Forelimb muscle (tissue), 1 donor: ENCODE measurements at regions not wholly inside any gene's neighbourhood (a gene's known extent, or its start where the extent isn't known, plus 50 kb on each side); places are given as distances from the start of the nearest gene placed in this dataset.

Experiments
- DNase-seq: peaks from one replicate; pipeline ENCODE4 v3.0.0-alpha.2; 2013; ENCODE audit warnings: low read depth

DNA sequence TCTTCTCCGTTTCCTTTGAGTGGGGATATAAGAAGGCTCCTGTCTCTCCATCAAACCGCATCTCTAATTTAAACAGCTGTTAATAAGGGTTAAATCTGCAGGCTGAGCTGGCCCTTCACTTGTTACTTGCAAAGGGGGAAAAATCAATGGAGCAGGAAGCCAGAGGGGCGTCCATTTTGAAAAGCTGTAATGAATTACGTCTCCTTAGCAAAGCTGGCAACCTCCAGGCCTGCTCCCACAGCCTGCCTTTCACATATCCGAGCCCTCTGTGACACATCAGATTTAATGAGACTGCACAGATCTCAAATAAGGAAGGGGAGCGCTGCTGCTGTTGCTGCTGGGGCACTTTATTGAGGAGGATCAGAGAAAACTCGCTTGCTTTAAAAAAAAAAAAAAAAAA is 320.8 kb downstream of the BLID start:
- no peak for DNase-seq

DNA sequence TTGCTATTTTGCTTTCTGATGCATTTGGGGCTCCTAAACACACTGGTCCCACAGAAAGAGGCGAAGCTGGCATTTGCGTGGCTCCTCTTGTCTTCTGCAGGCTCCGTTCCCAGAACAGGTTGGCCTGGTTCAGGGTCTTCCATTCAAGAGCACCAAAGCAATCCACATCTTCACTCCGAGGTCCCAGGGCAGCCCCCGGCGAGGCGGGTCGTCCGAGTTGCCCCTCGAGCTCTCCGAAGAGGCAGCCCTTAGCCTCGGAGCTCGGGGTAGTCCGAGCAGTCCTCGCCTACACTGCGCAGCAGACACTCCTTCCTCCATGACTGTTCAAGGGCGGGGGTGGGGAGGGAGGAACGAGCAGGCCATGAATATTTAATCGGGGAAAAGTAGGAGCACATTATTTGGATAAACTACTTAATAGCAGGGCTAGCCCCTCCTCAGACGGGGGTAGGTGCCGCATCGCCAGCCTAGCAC is 321.3 kb downstream of the BLID start:
- DNase-seq: no peak

DNA sequence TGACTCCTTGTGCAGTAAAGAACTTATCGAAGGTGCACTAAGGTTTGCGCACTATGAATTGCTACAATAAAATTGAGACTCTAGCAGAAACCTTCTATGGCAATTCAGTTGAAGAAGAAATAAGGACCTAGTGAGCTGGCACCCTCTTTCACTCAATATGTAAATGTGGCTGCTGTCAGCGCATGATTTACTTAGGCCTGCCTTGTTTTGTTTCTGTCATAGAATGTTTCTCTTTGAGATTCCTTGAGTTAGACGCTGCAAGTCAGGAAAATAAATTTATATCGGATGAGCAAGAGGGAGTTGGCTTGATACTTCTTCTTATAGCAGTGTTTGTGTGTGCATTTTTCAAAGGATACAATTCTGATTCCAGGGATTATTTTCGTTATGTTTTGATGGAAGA is 322.1 kb downstream of the BLID start:
- no peak for DNase-seq

DNA sequence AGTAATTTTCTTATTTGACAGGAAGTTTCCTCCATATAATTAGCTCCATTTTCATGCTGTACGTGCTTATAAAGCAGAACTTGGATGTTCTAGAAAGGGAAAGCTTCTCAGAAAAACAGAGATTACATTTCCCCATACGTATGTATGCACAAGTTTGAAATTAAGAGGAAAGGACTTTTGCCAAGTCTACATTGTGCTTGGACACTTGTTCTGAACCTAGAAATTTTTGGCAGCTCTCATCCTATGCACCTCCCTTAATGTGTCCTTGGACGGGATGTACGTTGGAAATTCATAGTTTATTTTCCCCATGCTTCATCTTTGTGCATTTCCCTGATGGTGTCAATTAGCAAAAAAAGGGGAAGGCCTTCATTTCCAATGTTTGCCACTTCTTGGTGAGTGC is 322.7 kb downstream of the BLID start:
- DNase-seq: peak; percentile 70

DNA sequence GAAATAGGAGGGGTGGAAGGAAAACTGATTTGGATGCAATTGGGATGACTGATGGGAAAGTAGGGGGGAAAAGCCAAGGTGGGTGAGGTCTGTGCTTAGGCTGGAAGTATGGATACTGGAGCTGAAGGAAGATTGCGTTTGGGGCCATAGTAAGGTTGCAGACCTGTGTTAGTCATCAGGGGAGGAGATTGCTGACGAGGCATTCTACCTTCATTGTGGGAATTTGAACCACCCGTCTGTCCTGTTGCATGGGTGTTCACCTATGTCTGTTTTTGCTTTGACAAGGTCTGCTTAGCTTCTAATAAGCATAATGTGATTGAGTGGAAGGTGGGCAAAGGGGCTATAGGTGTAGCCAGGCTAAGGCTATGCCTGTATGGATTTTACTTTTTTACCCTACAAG is 323.8 kb downstream of the BLID start:
- no peak for DNase-seq

DNA sequence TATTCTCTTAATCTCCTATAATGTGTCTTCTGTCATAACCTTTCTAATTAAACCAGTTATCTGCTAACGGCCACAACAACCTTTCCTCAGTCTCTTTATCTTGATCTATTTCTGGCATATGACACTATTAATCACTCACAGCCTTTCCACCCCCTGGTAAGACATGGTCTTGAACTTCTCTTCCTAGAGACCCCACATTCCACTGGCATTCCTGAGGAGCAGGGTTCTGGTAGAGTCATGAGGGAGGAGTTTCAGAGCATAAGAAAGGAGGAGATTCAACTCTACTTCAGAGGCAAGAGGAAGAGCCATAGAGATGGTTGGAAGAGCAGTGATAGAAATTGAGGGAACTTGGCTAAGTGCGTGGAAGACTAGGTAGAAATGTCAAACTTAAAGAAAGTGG is 325.6 kb downstream of the BLID start:
- DNase-seq: no peak

DNA sequence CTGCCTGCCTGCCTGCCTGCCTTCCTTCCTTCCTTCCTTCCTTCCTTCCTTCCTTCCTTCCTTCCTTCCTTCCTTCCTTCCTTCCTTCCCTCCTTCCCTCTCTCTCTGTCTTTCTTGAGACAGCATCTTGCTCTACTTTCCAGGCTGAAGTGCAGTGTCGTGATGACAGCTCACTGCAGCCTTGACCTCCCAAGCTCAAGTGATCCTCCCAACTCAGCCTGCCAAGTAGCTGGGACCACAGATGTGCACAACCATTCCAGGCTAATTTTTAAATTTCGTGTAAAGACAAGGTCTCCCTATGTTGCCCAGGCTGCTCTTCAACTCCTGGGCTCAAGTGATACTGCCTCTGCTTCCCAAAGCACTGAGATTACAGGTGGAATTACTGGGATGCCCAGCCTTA is 328.2 kb upstream of the SORL1-AS1 start:
- DNase-seq: no peak

DNA sequence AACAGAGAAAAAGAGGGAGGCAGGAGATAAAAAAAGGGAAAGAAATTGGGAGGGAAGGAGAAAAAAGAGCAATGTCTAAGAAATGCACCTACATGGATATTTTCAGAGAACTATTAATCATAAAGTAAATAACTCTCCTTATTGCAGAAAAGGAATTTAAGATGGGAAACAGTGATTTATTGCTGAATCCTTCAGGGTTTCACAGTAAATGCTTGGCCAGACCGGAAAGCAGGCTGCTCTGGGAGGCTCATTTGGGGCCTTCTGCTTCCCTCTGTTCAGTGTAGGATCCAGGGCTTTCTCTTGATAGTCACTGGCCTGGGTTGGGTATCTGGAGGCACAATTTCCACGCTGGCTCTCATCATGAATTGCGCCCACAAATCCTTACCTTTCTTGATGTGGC is 324.3 kb upstream of the SORL1-AS1 start:
- DNase-seq: no peak

DNA sequence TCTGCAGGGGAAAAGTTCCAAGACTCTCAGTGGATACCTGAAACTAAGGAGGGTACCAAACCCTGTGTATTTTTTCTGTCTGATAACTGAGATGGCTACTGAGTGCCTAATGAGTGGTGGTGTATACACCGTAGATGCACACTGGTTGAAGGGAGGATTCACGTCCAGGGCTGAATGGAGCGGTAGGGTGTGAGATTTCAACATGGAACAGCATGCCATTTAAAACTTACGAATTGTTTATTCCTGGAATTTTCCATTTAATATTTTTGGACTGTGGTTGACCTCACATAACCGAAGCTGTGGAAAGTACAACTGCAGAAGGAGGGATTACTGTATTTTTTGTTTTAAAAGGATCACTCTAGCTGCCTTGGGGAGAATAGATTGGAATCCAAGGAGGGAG is 322.5 kb upstream of the SORL1-AS1 start:
- no peak for DNase-seq

DNA sequence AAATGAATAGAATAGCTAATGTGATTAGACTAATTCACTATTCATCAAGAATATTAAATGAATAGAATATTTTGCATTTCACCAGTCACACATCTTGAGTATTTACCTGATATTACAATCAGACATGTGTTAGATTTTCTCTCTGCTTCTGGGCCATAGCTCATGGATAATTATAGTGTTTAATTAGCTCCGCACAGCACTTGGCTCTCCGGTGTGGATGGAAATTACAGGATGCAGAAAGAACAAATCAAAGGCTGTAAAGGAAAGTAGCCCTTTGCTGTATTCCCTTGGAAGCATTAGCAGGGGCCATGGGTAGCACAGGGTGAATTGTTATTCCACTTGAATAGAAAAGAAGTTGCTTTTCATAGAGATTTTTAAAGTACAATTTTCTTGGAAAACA is 320.3 kb upstream of the SORL1-AS1 start:
- no peak for DNase-seq

DNA sequence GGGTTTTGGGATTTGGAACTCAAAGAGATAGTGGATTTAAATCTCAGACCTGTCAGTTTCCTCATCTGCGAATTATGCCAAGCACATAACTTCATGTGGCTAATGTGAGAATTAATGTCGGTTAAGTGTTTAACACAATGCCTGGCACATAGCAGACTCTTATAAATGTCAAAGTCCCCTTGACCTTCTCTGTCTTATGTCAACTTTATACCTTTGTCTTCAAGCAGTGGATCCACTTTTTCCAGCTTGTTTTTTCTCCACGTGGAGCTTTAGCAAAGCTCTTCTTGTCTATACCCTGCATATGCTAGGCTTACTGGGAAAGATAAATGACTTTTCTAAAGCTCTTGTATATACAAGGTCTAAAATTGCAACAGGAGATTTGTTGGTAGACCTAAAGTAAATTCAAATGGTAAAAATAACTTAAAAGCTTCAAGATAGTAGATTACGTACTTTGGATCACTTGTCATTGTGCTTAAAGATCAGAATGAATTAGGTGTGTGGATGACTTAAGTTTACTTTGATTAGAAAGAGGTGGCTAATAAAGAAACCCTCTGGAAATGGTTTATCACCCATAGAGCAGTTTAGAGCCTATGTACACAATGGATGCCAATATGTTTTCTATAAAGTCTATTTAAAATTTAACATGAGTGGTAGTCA is 318.3 kb upstream of the SORL1-AS1 start:
- no peak for DNase-seq

DNA sequence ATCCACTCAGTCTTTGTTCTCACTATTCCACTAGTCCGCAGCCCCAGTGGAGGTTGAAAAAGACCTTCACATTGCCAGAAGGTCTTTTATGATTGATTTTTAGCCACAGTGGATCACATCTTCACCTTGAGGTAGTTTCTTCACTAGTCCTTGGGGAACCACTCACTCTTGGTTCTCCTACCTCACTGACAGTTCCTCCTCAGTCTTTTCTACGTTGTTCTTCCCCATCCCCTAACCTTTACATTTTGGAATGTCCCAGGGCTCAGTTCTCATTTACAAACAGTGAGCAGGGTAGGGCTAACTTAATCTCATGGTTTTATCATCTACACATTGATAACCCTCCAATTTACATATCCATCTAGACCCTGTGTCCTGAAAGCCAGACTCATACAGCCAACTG is 316.4 kb upstream of the SORL1-AS1 start:
- no peak for DNase-seq

DNA sequence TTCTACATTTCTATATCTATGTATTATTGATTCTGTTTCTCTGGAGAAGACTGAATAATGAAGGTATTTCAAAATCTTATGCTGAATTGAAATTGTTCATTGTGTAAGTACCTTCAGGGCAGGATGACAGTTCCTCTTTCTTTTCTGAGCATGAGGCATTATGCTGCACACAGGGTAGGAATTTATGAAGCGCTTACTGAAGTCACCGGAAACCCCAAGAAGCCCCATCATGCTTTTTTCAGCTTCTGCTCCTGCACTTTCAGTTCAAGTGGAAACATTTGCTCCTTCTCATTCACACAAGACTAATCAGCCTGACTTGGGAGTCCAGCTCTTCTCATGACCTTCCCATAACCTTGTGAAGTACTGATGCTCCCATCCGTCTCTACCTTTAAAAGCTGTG is 314.7 kb upstream of the SORL1-AS1 start:
- no peak for DNase-seq

DNA sequence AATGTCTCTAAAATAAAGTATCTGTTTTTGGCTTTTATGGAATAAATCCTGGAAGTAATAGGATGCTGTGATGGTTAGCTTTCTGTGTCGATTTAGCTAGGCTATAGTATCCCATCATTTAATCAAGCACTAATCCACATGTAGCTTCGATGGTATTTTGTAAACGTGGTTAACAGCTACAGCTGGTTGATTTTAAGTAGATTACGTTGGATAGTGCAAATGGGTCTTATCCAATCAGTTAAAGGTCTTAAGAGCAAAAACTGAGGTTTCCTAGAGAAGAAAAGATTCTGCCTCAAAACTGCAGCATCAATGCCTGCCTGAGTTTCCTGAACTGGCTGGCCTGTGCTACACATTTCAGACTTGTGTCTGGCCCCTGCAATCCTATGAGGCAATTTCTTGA is 314.2 kb upstream of the SORL1-AS1 start:
- no peak for DNase-seq

DNA sequence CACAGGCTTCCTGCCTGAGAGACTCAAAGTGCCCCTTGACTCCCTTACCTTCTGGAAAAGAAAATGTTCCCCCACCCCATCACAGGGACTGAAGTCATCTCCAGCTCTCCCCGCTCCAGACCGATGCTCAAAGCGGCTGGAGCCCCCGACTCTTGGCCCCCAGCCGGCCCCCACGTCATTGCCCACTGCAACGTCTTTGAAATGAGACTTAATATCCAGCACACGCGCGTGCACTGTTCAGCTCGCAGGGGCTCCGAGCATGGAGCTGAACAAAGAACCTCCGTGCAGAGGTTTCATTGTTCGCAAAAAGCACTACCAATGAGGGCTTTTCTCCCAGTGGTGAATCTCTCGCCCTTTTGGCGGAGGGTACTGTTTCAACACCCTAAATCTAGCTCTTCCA is 313.4 kb upstream of the SORL1-AS1 start:
- no peak for DNase-seq

DNA sequence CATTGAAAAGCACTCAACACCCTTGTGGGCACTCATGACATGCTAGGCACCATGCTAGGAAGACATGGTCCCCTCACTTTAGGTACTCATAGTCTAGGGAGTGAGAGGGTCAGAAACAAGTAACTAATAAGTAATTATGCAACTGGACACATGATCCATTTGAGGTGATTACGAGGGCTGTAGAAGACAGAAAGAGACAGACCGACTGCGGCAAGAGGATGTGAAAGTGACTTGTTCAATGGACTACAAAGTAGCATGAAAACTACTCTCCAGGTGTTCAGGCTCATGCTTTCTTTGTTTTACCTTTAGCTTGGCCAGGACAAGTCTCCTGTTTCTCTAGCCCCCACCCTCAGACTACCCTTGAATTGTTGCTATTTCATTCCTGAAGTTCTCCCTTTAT is 310.8 kb upstream of the SORL1-AS1 start:
- DNase-seq: no peak

DNA sequence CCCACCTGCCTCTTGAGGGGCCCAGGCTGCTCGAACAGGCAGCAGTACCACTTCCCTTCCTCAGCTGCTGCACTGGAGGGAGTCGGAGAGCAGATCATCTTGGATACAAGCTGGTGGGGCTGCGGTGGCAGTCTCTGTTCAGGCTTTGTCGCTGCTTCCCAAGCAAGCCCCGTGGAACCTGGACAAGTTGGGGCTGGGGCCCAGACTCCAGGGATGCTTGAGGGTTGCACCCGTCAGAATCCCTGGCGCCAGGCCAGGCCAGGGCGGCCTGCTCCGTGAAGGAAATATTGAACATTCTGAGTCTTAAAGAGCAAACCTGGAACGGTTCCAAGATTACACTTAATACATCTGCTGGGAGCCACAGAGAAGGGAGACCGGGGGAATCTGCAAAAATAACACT is 310.1 kb upstream of the SORL1-AS1 start:
- DNase-seq: no peak

DNA sequence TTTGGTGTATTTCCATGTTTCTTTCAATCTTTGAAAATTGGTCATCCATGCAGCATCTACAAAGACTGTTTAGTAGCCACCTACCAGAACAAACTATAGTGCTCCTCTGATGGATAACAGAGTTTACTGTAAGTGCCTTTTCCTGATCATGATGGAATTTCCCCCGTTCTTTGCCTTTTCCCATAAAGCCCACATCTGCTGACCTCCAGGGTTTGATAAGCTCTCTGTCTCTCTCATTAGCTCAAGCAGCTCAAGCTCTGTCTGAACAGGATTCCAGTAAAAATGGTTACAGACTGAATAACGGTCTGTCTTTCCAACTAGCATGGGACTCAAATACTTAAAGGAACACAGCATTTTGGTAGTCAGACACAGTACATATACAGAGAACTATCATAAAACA is 308.4 kb upstream of the SORL1-AS1 start:
- no peak for DNase-seq

DNA sequence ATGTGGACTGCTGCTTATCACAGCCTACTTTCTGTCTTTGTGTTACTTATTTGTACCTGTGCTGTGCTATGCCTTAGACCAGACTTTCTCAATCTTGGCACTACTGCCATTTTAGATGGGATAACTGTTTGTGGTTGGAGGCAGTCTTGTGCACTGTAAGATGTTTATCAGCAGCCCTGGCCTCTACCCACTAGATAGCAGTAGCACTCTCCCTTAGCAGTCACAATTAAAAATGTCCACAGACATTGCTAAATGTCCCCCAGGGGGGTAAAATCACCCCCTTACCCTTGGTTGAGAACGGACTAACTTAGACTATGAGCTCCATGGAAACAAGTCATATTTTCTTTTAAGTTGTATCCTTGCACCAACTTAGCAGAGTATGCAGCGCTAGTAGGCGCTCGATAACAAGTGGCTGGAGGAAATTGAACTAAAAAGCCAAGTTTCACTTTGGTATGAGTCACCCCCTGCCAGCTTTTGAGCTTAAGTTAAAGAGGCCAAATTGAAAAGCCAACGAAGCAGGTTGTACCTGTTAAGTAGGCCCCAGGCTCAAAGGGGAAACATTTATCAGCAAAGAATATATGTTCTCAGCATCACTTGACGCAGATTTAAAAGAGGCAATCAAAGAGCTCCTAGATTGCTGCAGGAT is 304.8 kb upstream of the SORL1-AS1 start:
- DNase-seq: no peak

DNA sequence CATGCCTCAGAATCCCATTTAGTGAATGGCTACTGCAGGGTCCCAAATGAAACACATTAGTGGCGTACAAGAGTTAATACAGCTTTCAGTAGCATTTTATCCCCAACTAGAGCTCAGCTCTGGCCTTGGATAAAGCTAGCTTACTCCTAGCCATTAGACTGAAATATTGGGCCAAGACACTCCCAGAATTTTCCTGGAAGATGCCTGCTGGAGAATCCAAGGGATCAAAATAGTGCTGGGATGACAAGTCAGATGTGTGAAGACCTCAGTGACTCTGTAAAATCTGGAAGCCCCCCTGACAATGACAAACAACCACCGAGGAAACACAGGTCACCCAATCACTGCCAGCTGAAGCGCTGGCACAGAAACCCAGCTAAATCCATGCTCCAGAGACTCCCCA is 303.1 kb upstream of the SORL1-AS1 start:
- no peak for DNase-seq

DNA sequence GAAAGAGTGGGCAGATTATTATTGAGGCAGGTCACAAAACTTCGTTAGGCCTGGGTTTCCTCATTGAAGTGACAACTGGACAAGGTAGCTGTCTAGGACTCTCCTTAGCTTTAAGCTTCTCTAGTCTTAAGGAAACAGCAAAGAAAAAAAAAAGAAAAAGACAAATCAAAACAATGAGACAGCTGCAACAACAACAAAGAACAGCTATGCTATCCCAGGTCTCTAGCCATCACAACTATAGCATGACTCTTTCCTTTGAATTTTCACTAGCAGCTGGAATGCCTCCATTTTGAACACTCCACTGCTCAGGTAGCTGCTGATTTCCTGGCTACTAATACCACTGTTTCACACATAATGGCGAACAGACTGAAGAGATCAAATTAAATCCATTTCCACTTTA is 302.4 kb upstream of the SORL1-AS1 start:
- DNase-seq: no peak

DNA sequence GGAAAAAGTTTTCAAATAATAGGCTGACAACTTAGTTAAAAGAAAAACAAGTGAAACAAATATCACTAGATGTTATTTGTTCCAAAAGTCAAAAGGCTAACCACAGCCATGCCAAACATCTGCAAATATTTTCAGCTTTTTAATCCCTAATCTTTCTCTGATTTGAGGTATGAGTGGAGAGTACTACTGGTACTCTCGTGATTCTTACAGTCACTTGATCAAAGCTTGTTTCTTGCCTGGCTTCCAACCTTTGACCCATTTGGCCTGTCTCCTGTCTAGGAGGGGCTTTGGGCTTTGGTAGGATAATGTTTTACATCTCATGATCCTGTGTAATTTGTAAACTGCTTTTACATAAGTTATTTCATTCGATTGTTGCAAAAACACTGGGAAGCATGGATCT is 301.8 kb upstream of the SORL1-AS1 start:
- peak; percentile 58 for DNase-seq

DNA sequence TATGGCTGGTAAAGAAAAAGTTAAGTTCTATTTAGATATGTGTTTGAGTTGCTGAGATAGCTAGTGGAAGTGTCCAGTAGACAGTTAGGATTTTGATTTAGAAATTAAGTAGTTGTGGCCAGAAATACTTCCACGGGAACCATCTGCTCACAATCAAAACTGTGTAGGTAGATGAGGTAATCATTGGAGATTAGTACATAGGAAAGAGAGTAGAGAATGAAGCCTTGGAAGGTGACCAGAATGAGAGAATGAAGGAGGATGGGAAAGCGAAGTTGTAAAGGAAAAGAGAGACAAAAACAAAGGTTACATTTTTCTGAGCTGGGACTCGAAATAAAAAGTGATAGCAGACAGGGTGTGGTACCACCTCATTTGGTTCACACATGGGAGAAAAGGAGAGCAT is 296.9 kb upstream of the SORL1-AS1 start:
- DNase-seq: peak; percentile 53

DNA sequence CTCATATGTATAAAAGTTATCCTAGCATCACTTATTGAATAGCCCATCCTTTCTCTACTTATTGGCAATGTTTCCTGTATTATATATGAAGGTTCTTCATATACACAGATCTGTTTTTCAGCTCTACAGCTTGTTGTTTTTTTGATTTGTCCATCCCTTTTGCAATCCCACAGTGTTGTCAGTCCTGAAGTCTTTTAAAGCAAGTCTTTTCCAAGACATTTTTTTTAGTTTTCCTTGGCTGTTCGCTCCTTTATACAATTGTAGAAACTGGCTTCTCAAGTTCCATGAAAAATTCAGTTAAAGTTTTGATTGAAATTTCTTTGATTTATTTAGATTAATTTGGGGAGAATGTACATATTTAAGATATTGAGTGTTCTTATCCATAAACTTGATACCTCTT is 295.3 kb upstream of the SORL1-AS1 start:
- no peak for DNase-seq
